Transverse colon (tissue), 4 donors: ENCODE measurements at regions not wholly inside any gene's neighbourhood (a gene's known extent, or its start where the extent isn't known, plus 50 kb on each side); places are given as distances from the start of the nearest gene placed in this dataset.

Experiments used
- DNase-seq: peaks from one replicate; pipeline ENCODE4 v3.0.0-alpha.2; 2019
- H3K27ac ChIP-seq, 4 donors: fragments of 200-600 bp; sonication (generic); 2 replicates each; pipeline ENCODE4 v1.5.1; 2016 to 2018; ENCODE audit warnings: inconsistent platforms in 4 of 4
- H3K27me3 ChIP-seq: fragments of 200-600 bp; sonication (generic); 2 replicates; pipeline ENCODE4 v1.5.1; 2017; ENCODE audit warnings: inconsistent platforms
- H3K36me3 ChIP-seq, 4 donors: fragments of 200-600 bp; sonication (generic); 2 replicates each; pipeline ENCODE4 v1.5.1; 2017 to 2019; ENCODE audit warnings: inconsistent platforms in 4 of 4
- H3K4me1 ChIP-seq, 4 donors: fragments of 200-600 bp; sonication (generic); 2 replicates each; pipeline ENCODE4 v1.5.1; 2017 to 2020; ENCODE audit warnings: inconsistent platforms in 4 of 4
- H3K4me3 ChIP-seq, 4 donors: fragments of 200-600 bp; sonication (generic); 1 replicate in 1 of 4; 2 replicates in 3 of 4; pipeline versions ENCODE4 v1.5.1 to v1.6.1; 2017 to 2019; ENCODE audit warnings: inconsistent platforms in 4 of 4
- H3K9me3 ChIP-seq, 2 donors: fragments of 200-600 bp; sonication (generic); 2 replicates each; pipeline ENCODE4 v1.5.1; 2017 to 2019; ENCODE audit warnings: inconsistent platforms in 2 of 2
- EP300 ChIP-seq: sonication (generic); formaldehyde crosslinking; IDR thresholded peaks from one replicate; pipeline ENCODE4 v1.6.1; 2017; ENCODE audit warnings: antibody characterized with exemption, low read depth
- POLR2A ChIP-seq: fragments of 450-650 bp; IDR thresholded peaks from one replicate; pipeline ENCODE4 v1.6.1; 2016; ENCODE audit warnings: antibody characterized with exemption, mild to moderate bottlenecking, moderate library complexity
- POLR2AphosphoS5 ChIP-seq, 3 donors: sonication (generic); formaldehyde crosslinking; IDR thresholded peaks; one replicate each; pipeline ENCODE4 v1.6.1; 2016; ENCODE audit warnings: antibody characterized with exemption in 3 of 3
- WGBS, 2 donors: methylation state at CpG; one replicate each; pipeline ENCODE4 v1.1.5; 2018; ENCODE audit warnings: low coverage in 1 of 2; 5-methylcytosine and 5-hydroxymethylcytosine counted together
- in situ Hi-C, 4 donors: fragments of 200-750 bp; cut with MboI; loops; one replicate each; pipeline versions ENCODE4 v1.15.0 to v1.15.1; 2017; ENCODE audit warnings: low sequenced_read_pairs in 3 of 4, low pct_ligation_motif_present in 1 of 4, low pct_unique_long_range_greater_than_20kb in 1 of 4
- intact Hi-C: fragments of 100-400 bp; cut with DNase I; formaldehyde crosslinking; loops from one replicate; pipeline ENCODE4 v1.15.1; 2023; ENCODE audit warnings: low total_unique reads
- TF ChIP-seq, protein P1 (sequence below), 5 experiments: fragments of 200-600 bp in 3 of 5; fragments of 450-650 bp in 2 of 5; sonication (generic) in 3 of 5; IDR thresholded peaks; 1 replicate in 2 of 5; 2 replicates in 3 of 5; pipeline ENCODE4 v1.5.1; 2016 to 2017; ENCODE audit warnings: antibody characterized with exemption in 5 of 5, inconsistent platforms in 3 of 5, mild to moderate bottlenecking in 2 of 5, moderate library complexity in 1 of 5

- in situ Hi-C loops: no loop called here
- Histone ChIP-seq H3K27me3 (no peaks in the 10 kb centered on the region), H3K4me3 (no peak overlapping the region), H3K36me3 (no peaks in the 10 kb centered on the region), H3K27ac (no peak overlapping the region), H3K9me3 (no peaks in the 10 kb centered on the region), H3K4me1 (peaks cover 0 to 11% (median 8%) of the 10 kb centered on the region in 4 donors)
- intact Hi-C loops: no loop called here
- no peak for TF ChIP-seq POLR2AphosphoS5 (IDR thresholded peaks at IDR 0.05)
- TF ChIP-seq POLR2A: no peak
- TF ChIP-seq EP300: no peak
- TF ChIP-seq, protein P1, sequence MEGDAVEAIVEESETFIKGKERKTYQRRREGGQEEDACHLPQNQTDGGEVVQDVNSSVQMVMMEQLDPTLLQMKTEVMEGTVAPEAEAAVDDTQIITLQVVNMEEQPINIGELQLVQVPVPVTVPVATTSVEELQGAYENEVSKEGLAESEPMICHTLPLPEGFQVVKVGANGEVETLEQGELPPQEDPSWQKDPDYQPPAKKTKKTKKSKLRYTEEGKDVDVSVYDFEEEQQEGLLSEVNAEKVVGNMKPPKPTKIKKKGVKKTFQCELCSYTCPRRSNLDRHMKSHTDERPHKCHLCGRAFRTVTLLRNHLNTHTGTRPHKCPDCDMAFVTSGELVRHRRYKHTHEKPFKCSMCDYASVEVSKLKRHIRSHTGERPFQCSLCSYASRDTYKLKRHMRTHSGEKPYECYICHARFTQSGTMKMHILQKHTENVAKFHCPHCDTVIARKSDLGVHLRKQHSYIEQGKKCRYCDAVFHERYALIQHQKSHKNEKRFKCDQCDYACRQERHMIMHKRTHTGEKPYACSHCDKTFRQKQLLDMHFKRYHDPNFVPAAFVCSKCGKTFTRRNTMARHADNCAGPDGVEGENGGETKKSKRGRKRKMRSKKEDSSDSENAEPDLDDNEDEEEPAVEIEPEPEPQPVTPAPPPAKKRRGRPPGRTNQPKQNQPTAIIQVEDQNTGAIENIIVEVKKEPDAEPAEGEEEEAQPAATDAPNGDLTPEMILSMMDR (IDR thresholded peaks at IDR 0.05): no peak
- WGBS, 2 donors: 60% methylated on average over 3 of the region's 3 CpGs; no CpG with 5 or more reads in 1 of the 2 donors
- no peak for DNase-seq
Observed at GRCh38 chr11:11215944-11216343, 137.1 kb downstream of the CSNK2A3 start.

DNA sequence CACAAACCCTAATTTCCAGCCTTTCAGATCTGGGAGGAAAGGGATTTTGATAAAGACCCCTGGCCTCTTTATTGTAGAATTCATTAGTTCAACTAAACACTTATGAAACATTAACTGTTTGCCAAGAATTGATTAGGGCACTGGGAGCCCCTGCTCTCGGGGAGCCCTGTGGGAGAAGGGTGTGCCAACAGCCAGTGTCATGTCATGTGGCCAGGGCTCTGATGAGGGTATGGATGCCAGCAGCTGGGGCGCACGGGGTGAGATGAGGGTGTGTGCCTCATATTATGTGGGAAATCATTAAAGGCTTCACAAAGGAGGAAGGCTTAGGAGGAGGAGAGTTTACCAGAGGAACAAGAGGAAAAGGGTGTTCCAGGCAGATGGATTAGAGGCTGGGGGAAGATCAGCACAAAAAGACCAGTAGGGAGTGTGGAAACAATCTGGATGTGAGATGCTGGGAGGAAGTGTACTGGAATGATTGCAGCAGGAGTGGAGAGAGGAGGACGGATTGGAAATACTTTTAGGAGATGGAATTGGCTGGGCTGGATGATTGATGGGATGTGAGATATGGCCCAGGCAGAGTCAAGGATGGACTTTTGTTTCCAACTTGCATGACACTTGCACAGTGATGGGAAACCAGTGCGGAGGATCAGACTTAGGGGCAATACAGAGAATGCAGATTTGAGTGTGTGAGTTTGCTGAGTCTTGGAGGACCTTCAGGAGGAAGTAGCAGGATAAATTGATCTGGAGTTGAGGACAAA, 137.8 kb downstream of the CSNK2A3 start:
- WGBS, 2 donors: 80 to 83% methylated on average over 3 to 5 of the region's 5 CpGs
- Histone ChIP-seq H3K4me3 (no peak overlapping the region), H3K4me1 (peaks cover 0 to 11% (median 8%) of the 10 kb centered on the region in 4 donors), H3K27me3 (no peaks in the 10 kb centered on the region), H3K9me3 (no peaks in the 10 kb centered on the region), H3K27ac (no peak overlapping the region), H3K36me3 (no peaks in the 10 kb centered on the region)
- TF ChIP-seq POLR2AphosphoS5 (IDR thresholded peaks at IDR 0.05) (no peak), POLR2A (no peak), EP300 (no peak)
- TF ChIP-seq, protein P1 (IDR thresholded peaks at IDR 0.05): no peak
- intact Hi-C loops (no loop called here), in situ Hi-C loops (no loop called here)
- DNase-seq: no peak

- Histone ChIP-seq H3K27me3 (no peaks in the 10 kb centered on the region), H3K4me3 (no peak overlapping the region), H3K36me3 (no peaks in the 10 kb centered on the region), H3K9me3 (no peaks in the 10 kb centered on the region), H3K4me1 (peaks cover 0 to 3% (median under 1%) of the 10 kb centered on the region in 4 donors), H3K27ac (no peak overlapping the region)
- in situ Hi-C loops (no loop called here), intact Hi-C loops (no loop called here)
- WGBS, 2 donors: 75 to 94% methylated on average over 3 to 4 of the region's 4 CpGs
- DNase-seq: no peak
- TF ChIP-seq POLR2A: no peak
- TF ChIP-seq, protein P1 (IDR thresholded peaks at IDR 0.05): no peak
- TF ChIP-seq EP300: no peak
- TF ChIP-seq POLR2AphosphoS5 (IDR thresholded peaks at IDR 0.05): no peak
Observed at GRCh38 chr11:11213117-11213516, 139.9 kb downstream of the CSNK2A3 start.

DNA sequence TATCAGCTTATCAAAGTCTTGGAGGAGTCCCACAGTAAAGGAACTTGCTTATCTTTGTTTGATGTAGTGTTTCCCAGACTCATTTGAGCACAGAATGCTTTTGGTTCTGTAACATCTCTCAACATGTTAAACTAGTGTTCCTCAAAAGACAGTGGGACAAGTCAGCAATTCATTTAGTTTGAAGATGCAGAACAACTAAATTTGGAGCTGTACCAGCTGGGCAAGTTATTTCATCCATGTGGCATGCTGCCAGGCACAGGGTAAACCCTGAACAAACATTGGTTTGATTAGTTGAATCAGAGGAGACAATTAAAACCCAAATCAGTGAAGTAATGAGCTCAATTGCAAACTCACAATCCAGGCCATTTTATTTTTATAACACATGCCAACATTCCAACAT, 141.2 kb downstream of the CSNK2A3 start:
- H3K27me3 ChIP-seq: peaks cover 3% of the 10 kb centered on the region
- intact Hi-C loops: no loop called here
- no peaks in the 10 kb centered on the region for H3K9me3 ChIP-seq
- H3K36me3 ChIP-seq: no peaks in the 10 kb centered on the region
- TF ChIP-seq POLR2A (no peak), POLR2AphosphoS5 (IDR thresholded peaks at IDR 0.05) (no peak), EP300 (no peak)
- TF ChIP-seq, protein P1 (IDR thresholded peaks at IDR 0.05): no peak
- H3K27ac ChIP-seq: peak overlapping the region in 1 of 4 donors; percentile 22
- DNase-seq: no peak
- no peak overlapping the region for H3K4me3 ChIP-seq
- no peaks in the 10 kb centered on the region for H3K4me1 ChIP-seq
- in situ Hi-C loops: no loop called here
